Prostate gland (tissue), 2 donors: ENCODE measurements at regions not wholly inside any gene's neighbourhood (a gene's known extent, or its start where the extent isn't known, plus 50 kb on each side); places are given as distances from the start of the nearest gene placed in this dataset.

Experiments used
- DNase-seq: peaks from one replicate; pipeline ENCODE4 v3.0.0-alpha.2; 2019; ENCODE audit warnings: low spot score
- H3K27ac ChIP-seq, 2 donors: fragments of 200-600 bp; sonication (generic); 2 replicates each; pipeline ENCODE4 v1.5.1; 2017 to 2019
- H3K27me3 ChIP-seq: fragments of 200-600 bp; sonication (generic); replicated peaks from 2 replicates; pipeline ENCODE4 v1.5.1; 2019; ENCODE audit not compliant: insufficient read depth
- H3K36me3 ChIP-seq, 2 donors: fragments of 200-600 bp; sonication (generic); 1 replicate in 1 of 2; 2 replicates in 1 of 2; pipeline versions ENCODE4 v1.5.1 to v1.8.1; 2017 to 2019
- H3K4me1 ChIP-seq: fragments of 200-600 bp; sonication (generic); replicated peaks from 2 replicates; pipeline ENCODE4 v1.5.1; 2019
- H3K4me3 ChIP-seq, 2 donors: fragments of 200-600 bp; sonication (generic); 2 replicates each; pipeline ENCODE4 v1.5.1; 2017 to 2019
- H3K9me3 ChIP-seq: fragments of 200-600 bp; sonication (generic); 2 replicates; pipeline ENCODE4 v1.5.1; 2017
- POLR2A ChIP-seq: fragments of 450-650 bp; IDR thresholded peaks from one replicate; pipeline ENCODE4 v1.6.1; 2016; ENCODE audit warnings: antibody characterized with exemption, mild to moderate bottlenecking
- POLR2AphosphoS5 ChIP-seq: sonication (generic); formaldehyde crosslinking; IDR thresholded peaks from one replicate; pipeline ENCODE4 v1.6.1; 2017; ENCODE audit warnings: antibody characterized with exemption
- WGBS: methylation state at CpG from one replicate; pipeline ENCODE4 v1.1.5; 2018; 5-methylcytosine and 5-hydroxymethylcytosine counted together
- intact Hi-C: fragments of 100-400 bp; cut with DNase I; formaldehyde crosslinking; loops from one replicate; pipeline ENCODE4 v1.14.2; 2022
- TF ChIP-seq, protein P1 (sequence below), 4 experiments: fragments of 200-600 bp in 2 of 4; fragments of 450-650 bp in 2 of 4; sonication (generic) in 2 of 4; IDR thresholded peaks; 1 replicate in 3 of 4; 2 replicates in 1 of 4; pipeline ENCODE4 v1.5.1; 2016 to 2019; ENCODE audit warnings: antibody characterized with exemption in 4 of 4, mild to moderate bottlenecking in 2 of 4, moderate library complexity in 2 of 4

DNA sequence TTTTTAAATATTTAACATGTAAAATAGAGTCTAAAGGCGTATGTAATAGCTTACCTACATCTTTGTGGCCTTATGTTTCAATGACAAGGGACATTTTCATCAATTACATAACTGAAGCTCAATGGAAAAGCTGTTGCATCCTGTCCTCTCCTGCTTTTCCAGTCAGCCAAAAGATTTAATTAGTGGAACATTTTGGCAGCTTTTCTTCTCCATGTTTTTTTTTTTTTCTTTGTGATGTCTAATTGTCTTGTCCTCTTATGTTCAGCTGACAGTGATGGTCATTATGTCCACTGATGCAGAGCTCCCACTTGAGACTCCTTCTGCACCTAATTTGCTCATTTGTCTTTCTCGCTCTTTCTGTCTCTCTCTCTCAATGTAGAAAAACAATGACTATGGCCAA is 422.2 kb downstream of the GABRG1 start:
- DNase-seq = no peak
- WGBS = 80% methylated on average over 2 of the region's 2 CpGs
- H3K27me3 ChIP-seq = no peaks in the 10 kb centered on the region
- H3K36me3 ChIP-seq = no peaks in the 10 kb centered on the region
- TF ChIP-seq, protein P1, sequence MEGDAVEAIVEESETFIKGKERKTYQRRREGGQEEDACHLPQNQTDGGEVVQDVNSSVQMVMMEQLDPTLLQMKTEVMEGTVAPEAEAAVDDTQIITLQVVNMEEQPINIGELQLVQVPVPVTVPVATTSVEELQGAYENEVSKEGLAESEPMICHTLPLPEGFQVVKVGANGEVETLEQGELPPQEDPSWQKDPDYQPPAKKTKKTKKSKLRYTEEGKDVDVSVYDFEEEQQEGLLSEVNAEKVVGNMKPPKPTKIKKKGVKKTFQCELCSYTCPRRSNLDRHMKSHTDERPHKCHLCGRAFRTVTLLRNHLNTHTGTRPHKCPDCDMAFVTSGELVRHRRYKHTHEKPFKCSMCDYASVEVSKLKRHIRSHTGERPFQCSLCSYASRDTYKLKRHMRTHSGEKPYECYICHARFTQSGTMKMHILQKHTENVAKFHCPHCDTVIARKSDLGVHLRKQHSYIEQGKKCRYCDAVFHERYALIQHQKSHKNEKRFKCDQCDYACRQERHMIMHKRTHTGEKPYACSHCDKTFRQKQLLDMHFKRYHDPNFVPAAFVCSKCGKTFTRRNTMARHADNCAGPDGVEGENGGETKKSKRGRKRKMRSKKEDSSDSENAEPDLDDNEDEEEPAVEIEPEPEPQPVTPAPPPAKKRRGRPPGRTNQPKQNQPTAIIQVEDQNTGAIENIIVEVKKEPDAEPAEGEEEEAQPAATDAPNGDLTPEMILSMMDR (IDR thresholded peaks at IDR 0.05) = no peak
- TF ChIP-seq POLR2AphosphoS5 = no peak
- no peak for TF ChIP-seq POLR2A
- H3K27ac ChIP-seq = no peak overlapping the region
- no peaks in the 10 kb centered on the region for H3K4me1 ChIP-seq
- no peaks in the 10 kb centered on the region for H3K9me3 ChIP-seq
- intact Hi-C loops = no loop called here
- H3K4me3 ChIP-seq = no peak overlapping the region

DNA sequence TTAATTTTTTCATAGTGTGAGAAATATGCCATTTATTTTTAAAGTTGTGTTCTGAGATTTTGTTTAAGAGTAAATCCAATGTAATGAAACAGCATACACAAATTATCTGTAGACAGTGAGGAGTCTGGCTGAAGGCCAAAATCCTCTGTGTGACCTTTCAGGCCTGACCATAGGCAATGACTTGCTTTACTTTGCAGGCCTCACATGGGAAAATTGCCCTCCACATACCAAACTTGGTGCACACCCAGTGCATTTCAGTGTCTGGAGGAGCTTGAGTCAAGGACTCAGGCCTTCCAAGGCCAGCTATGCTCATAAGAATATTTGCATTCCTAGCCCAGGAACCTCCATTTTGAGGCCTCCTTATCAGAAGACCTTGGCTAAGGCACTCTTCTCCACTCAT is 430.1 kb downstream of the GABRG1 start:
- Histone ChIP-seq H3K4me1 (no peaks in the 10 kb centered on the region), H3K27ac (no peak overlapping the region), H3K36me3 (no peaks in the 10 kb centered on the region), H3K27me3 (no peaks in the 10 kb centered on the region), H3K9me3 (no peaks in the 10 kb centered on the region), H3K4me3 (no peak overlapping the region)
- TF ChIP-seq, protein P1 (IDR thresholded peaks at IDR 0.05) = no peak
- TF ChIP-seq POLR2A (no peak), POLR2AphosphoS5 (no peak)
- intact Hi-C loops = no loop called here
- no peak for DNase-seq

DNA sequence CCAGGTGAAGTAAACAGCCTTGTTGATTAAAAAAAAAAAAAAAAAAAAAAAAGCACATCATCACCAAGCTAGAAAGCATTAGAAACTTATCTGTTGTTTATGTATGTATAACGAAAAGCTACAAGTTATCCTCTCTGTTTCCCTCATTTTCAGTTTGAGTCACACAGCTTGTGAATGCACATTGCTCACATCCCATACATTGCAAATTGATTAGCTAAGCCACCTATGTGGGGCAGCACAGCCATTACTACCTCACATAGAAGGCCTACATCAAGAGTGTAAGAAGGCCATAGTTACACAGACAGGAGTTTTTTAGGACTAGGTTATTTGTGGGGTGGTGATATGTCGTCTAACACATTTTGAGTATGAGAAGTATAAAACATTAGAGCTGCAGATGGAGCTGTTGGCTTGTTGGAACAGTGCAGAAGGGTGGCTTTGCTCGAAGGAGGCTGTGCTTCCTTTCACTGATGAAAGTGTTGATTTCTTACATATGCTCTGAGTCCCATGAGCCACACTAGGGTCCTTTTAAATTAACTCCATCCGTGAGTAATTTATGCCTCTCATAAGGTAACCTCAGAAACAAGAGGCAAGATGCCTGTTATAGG is 431.6 kb downstream of the GABRG1 start:
- no peak for DNase-seq
- H3K4me3 ChIP-seq = no peak overlapping the region
- no peak overlapping the region for H3K27ac ChIP-seq
- 70% methylated on average over 4 of the region's 4 CpGs for WGBS
- no peaks in the 10 kb centered on the region for H3K9me3 ChIP-seq
- intact Hi-C loops = no loop called here
- no peaks in the 10 kb centered on the region for H3K4me1 ChIP-seq
- H3K36me3 ChIP-seq = no peaks in the 10 kb centered on the region
- no peaks in the 10 kb centered on the region for H3K27me3 ChIP-seq
- TF ChIP-seq, protein P1 (IDR thresholded peaks at IDR 0.05) = no peak
- TF ChIP-seq POLR2AphosphoS5 (no peak), POLR2A (no peak)

DNA sequence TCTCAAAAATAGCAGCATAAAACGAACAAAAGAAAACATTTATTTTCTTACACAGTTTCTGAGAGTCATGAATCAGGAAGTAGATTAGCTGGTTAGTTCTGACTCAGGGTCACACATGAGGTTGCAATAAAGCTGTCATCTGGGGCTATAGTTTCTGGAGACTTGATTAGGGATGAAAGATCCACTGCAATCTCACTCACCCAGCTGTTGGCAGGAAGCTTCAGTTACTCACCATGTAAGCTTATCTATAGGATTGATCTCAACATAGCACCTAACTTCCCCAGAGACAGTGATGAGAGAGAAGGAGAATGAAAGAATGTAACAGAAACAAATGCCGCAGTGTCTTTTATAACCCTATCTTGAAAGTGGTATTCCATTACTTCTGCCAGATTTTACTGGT is 435.5 kb downstream of the GABRG1 start:
- intact Hi-C loops = no loop called here
- Histone ChIP-seq H3K4me1 (no peaks in the 10 kb centered on the region), H3K4me3 (no peak overlapping the region), H3K9me3 (no peaks in the 10 kb centered on the region), H3K27ac (no peak overlapping the region), H3K27me3 (no peaks in the 10 kb centered on the region), H3K36me3 (no peaks in the 10 kb centered on the region)
- WGBS = 25% methylated on average over 2 of the region's 2 CpGs
- DNase-seq = no peak
- TF ChIP-seq POLR2A (no peak), POLR2AphosphoS5 (no peak)
- TF ChIP-seq, protein P1 (IDR thresholded peaks at IDR 0.05) = no peak

DNA sequence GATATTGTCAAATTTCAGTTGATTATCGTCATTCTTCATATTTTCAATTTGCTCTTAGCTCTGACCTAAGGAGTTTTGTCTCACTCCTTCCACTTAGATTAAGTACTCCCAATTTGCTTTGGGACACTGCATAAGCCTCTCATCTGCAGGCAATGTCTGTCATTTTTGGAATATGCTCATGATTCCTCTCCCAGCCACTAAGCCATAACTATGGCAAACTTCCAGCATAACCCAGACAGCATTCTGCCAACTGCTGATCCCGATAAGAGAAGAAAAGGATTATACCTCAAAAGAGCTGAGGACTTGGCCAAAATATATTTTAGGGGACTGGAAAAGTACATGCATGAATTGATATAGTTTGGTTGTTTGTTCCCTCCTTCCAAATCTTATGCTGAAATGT is 444.4 kb downstream of the GABRG1 start:
- Histone ChIP-seq H3K36me3 (no peaks in the 10 kb centered on the region), H3K27ac (no peak overlapping the region), H3K9me3 (no peaks in the 10 kb centered on the region), H3K4me3 (no peak overlapping the region), H3K4me1 (no peaks in the 10 kb centered on the region), H3K27me3 (no peaks in the 10 kb centered on the region)
- intact Hi-C loops = no loop called here
- 90% methylated on average over 2 of the region's 2 CpGs for WGBS
- no peak for DNase-seq
- TF ChIP-seq POLR2A (no peak), POLR2AphosphoS5 (no peak)
- TF ChIP-seq, protein P1 (IDR thresholded peaks at IDR 0.05) = no peak
